ENCODE measurements at regions not wholly inside any gene's neighbourhood (a gene's known extent, or its start where the extent isn't known, plus 50 kb on each side); places are given as distances from the start of the nearest gene placed in this dataset.

GRCh38 chr9:69955536-69956355 is 87.9 kb upstream of the MAMDC2 start:
- Mint-ChIP-seq H3K36me3 (ENCODE audit: low read depth) (no peaks in the 10 kb centered on the region), H3K4me1 (no peaks in the 10 kb centered on the region), H3K4me3 (no peak overlapping the region), H3K27me3 (peaks cover 31% of the 10 kb centered on the region), H3K27ac (no peak overlapping the region)
- H3K9me3 ChIP-seq (ENCODE audit: control insufficient read depth, low read length, poor library complexity, severe bottlenecking) = no peaks in the 10 kb centered on the region
- DNase-seq (no peak), ATAC-seq (no peak)

DNA sequence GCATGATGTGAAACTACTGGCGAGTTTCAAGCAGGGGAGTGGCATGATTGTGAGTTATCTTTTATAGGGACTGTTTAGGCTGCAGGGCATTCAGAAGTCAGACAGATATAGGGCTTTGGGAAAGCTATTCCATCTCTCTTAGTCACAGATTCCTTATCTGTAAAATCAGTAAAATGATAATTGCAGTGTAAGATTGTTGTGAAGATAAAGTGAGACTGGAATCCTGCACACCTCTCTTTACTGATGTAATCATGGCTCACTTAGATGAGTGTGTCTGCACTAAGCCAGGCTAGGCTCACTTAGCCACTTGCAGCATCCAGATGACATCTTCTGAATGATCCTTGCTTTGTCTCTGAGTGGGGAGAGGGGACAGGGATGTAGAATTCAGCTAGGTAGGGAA is 81.8 kb upstream of the MAMDC2 start:
- no peaks in the 10 kb centered on the region for H3K9me3 ChIP-seq (ENCODE audit: control insufficient read depth, low read length, poor library complexity, severe bottlenecking)
- no peak for ATAC-seq
- Mint-ChIP-seq H3K36me3 (ENCODE audit: low read depth) (peaks cover 3% of the 10 kb centered on the region), H3K27ac (no peak overlapping the region), H3K4me1 (peaks cover 2% of the 10 kb centered on the region), H3K4me3 (no peak overlapping the region), H3K27me3 (peaks cover 60% of the 10 kb centered on the region)
- DNase-seq = no peak

DNA sequence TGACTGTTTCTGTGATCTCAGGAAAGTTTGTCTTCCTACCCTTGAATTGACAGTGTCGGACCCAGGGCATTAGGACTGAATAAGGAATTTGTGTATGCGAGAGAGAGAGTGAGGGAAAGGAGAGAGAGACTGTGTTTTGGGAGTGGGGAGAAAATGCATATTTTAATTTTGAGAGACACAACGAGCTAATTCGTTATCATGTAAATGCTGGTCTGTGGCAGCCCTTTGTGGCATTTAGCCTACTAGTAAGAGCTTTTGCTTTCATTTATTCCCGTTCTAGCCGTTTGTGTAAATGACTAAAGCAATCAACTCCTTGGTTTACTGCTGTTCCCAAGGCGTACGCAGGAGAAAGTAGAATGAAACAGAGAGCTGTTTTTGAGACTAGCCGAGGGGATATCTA is 79.8 kb upstream of the MAMDC2 start:
- H3K27me3 Mint-ChIP-seq = peaks cover 56% of the 10 kb centered on the region
- no peaks in the 10 kb centered on the region for H3K9me3 ChIP-seq (ENCODE audit: control insufficient read depth, low read length, poor library complexity, severe bottlenecking)
- peaks cover 3% of the 10 kb centered on the region for H3K36me3 Mint-ChIP-seq (ENCODE audit: low read depth)
- ATAC-seq = no peak
- peaks cover 4% of the 10 kb centered on the region for H3K4me1 Mint-ChIP-seq
- H3K27ac Mint-ChIP-seq = no peak overlapping the region
- DNase-seq = no peak
- H3K4me3 Mint-ChIP-seq = no peak overlapping the region

DNA sequence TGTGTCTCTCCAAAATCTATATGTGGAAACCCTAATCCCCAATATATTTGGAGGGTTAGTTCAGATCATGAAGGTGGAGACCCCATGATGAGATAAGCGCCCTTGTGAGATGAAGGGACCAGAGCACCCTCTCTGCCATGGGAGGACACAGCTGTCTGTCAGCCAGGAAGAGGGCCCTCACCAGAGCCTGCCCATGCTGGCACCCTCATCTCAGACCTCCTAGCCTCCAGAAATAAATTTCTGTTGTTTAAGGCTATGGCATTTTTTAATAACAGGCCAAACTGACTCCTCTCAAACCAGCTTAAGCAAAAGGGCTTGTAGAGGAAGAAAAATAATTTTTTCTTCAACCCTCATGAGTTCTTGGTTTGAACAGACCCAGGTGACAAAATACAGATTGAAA is 79.2 kb upstream of the MAMDC2 start:
- DNase-seq = no peak
- ATAC-seq = no peak
- H3K27me3 Mint-ChIP-seq = peaks cover 50% of the 10 kb centered on the region
- no peak overlapping the region for H3K27ac Mint-ChIP-seq
- H3K4me3 Mint-ChIP-seq = no peak overlapping the region
- H3K36me3 Mint-ChIP-seq (ENCODE audit: low read depth) = peaks cover 3% of the 10 kb centered on the region
- H3K9me3 ChIP-seq (ENCODE audit: control insufficient read depth, low read length, poor library complexity, severe bottlenecking) = no peaks in the 10 kb centered on the region
- H3K4me1 Mint-ChIP-seq = peaks cover 4% of the 10 kb centered on the region

- H3K36me3 Mint-ChIP-seq (ENCODE audit: low read depth) = peaks cover 3% of the 10 kb centered on the region
- H3K27me3 Mint-ChIP-seq = peaks cover 50% of the 10 kb centered on the region
- H3K9me3 ChIP-seq (ENCODE audit: control insufficient read depth, low read length, poor library complexity, severe bottlenecking) = no peaks in the 10 kb centered on the region
- DNase-seq (no peak), ATAC-seq (no peak)
- H3K4me1 Mint-ChIP-seq = peaks cover 4% of the 10 kb centered on the region
- no peak overlapping the region for H3K27ac Mint-ChIP-seq
- no peak overlapping the region for H3K4me3 Mint-ChIP-seq
Measured at GRCh38 chr9:69965416-69966145, 78.1 kb upstream of the MAMDC2 start.

DNA sequence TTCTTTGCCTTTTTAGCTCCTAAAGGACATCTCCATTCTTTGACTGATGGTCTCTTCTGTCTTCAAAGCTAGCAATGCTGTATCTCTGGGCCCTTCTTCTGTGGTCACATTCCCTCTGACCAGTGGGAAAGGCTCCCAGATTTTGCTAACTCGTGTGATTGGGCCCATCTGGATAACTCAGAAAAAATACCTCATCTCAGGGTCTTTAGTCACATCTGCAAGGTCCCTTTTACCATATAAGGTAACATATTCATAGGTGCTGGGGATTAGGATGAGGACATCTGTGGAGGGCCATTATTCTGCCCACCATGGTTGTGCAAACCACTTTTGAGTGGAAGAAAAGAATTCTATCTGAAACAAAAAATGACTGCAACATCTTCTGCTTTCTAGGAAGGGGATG is 76.3 kb upstream of the MAMDC2 start:
- DNase-seq = no peak
- ATAC-seq = no peak
- no peaks in the 10 kb centered on the region for H3K9me3 ChIP-seq (ENCODE audit: control insufficient read depth, low read length, poor library complexity, severe bottlenecking)
- H3K27me3 Mint-ChIP-seq = peaks cover 42% of the 10 kb centered on the region
- no peak overlapping the region for H3K27ac Mint-ChIP-seq
- peaks cover 4% of the 10 kb centered on the region for H3K4me1 Mint-ChIP-seq
- no peak overlapping the region for H3K4me3 Mint-ChIP-seq
- H3K36me3 Mint-ChIP-seq (ENCODE audit: low read depth) = no peaks in the 10 kb centered on the region

- no peak for ATAC-seq
- Mint-ChIP-seq H3K36me3 (ENCODE audit: low read depth) (no peaks in the 10 kb centered on the region), H3K4me3 (no peak overlapping the region), H3K27me3 (peaks cover 35% of the 10 kb centered on the region), H3K27ac (no peak overlapping the region), H3K4me1 (peaks cover 2% of the 10 kb centered on the region)
- no peak for DNase-seq
- no peaks in the 10 kb centered on the region for H3K9me3 ChIP-seq (ENCODE audit: control insufficient read depth, low read length, poor library complexity, severe bottlenecking)
Measured at GRCh38 chr9:69970001-69970533, 73.6 kb upstream of the MAMDC2 start.

- Mint-ChIP-seq H3K4me1 (peaks cover 2% of the 10 kb centered on the region), H3K27me3 (peaks cover 39% of the 10 kb centered on the region), H3K36me3 (ENCODE audit: low read depth) (no peaks in the 10 kb centered on the region), H3K4me3 (no peak overlapping the region), H3K27ac (no peak overlapping the region)
- ATAC-seq (no peak), DNase-seq (peak; percentile 8 to 26 (median 14))
- H3K9me3 ChIP-seq (ENCODE audit: control insufficient read depth, low read length, poor library complexity, severe bottlenecking) = no peaks in the 10 kb centered on the region
Measured at GRCh38 chr9:69971643-69972449, 71.8 kb upstream of the MAMDC2 start.

- no peaks in the 10 kb centered on the region for H3K9me3 ChIP-seq (ENCODE audit: control insufficient read depth, low read length, poor library complexity, severe bottlenecking)
- Mint-ChIP-seq H3K4me3 (no peak overlapping the region), H3K27ac (no peak overlapping the region), H3K36me3 (ENCODE audit: low read depth) (no peaks in the 10 kb centered on the region), H3K27me3 (peaks cover 43% of the 10 kb centered on the region), H3K4me1 (no peaks in the 10 kb centered on the region)
- ATAC-seq = no peak
- DNase-seq = no peak
Measured at GRCh38 chr9:69975681-69976080, 68.0 kb upstream of the MAMDC2 start.

GRCh38 chr9:69976152-69976551 is 67.5 kb upstream of the MAMDC2 start:
- Mint-ChIP-seq H3K27ac (no peak overlapping the region), H3K36me3 (ENCODE audit: low read depth) (no peaks in the 10 kb centered on the region), H3K4me1 (no peaks in the 10 kb centered on the region), H3K4me3 (no peak overlapping the region), H3K27me3 (peaks cover 43% of the 10 kb centered on the region)
- DNase-seq (no peak), ATAC-seq (no peak)
- no peaks in the 10 kb centered on the region for H3K9me3 ChIP-seq (ENCODE audit: control insufficient read depth, low read length, poor library complexity, severe bottlenecking)

GRCh38 chr9:69980041-69980440 is 63.6 kb upstream of the MAMDC2 start:
- H3K27ac Mint-ChIP-seq = no peak overlapping the region
- no peak overlapping the region for H3K4me3 Mint-ChIP-seq
- peaks cover 39% of the 10 kb centered on the region for H3K27me3 Mint-ChIP-seq
- no peaks in the 10 kb centered on the region for H3K36me3 Mint-ChIP-seq (ENCODE audit: low read depth)
- ATAC-seq = no peak
- no peaks in the 10 kb centered on the region for H3K4me1 Mint-ChIP-seq
- no peak for DNase-seq
- H3K9me3 ChIP-seq (ENCODE audit: control insufficient read depth, low read length, poor library complexity, severe bottlenecking) = no peaks in the 10 kb centered on the region

GRCh38 chr9:69980591-69980990 is 63.1 kb upstream of the MAMDC2 start:
- DNase-seq = no peak
- no peaks in the 10 kb centered on the region for H3K36me3 Mint-ChIP-seq (ENCODE audit: low read depth)
- no peak overlapping the region for H3K4me3 Mint-ChIP-seq
- H3K4me1 Mint-ChIP-seq = no peaks in the 10 kb centered on the region
- H3K9me3 ChIP-seq (ENCODE audit: control insufficient read depth, low read length, poor library complexity, severe bottlenecking) = no peaks in the 10 kb centered on the region
- no peak for ATAC-seq
- peaks cover 33% of the 10 kb centered on the region for H3K27me3 Mint-ChIP-seq
- H3K27ac Mint-ChIP-seq = no peak overlapping the region

Data from T-helper 17 cell (primary cell).